ENCODE measurements at regions not wholly inside any gene's neighbourhood (a gene's known extent, or its start where the extent isn't known, plus 50 kb on each side); places are given as distances from the start of the nearest gene placed in this dataset.

DNA sequence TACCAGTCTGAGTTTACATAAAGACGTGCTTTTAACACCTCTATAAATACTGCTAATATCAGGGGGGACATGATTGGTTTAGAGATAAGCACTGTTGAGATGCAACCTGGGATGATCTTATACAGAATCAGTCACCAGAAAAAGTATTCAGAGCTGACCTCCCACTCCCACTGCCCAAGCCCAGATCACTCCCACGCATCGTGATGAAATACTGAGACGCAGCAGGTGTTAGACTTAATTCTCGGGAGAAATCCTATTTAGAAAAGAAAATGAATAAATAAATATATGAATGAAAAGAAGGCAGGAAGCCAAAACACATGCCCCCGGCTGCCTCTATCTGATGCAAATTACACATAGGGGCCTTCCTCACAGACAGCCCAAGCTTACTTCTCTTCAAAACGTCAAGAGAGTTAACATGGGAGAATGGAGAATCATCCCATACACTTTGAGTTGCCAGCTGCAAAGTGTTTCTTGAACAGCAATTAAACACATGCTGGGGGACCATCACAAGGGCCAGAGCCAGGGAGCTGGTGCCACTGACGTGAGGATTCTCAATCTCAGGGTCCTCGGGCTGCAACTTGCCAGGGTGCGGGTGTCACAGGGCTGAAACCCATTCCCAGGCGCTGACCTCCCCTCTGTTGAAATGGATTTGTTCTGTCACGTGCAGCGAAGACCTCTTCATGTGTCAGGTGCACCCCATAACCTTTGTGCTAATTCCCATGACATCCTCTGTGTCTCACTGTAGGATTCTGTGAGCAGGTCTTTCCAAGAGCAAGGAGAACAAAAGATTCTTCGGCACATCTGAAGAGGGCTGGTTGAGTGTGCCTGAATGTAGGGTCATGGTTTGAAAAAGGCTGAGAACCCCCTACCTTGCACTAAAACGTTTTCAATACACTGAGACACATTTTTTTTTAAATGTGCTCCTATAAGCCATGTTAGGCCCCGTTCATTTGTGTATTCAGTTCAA lies 764.2 kb upstream of the ARRDC4 start:
- TF ChIP-seq, protein P1, sequence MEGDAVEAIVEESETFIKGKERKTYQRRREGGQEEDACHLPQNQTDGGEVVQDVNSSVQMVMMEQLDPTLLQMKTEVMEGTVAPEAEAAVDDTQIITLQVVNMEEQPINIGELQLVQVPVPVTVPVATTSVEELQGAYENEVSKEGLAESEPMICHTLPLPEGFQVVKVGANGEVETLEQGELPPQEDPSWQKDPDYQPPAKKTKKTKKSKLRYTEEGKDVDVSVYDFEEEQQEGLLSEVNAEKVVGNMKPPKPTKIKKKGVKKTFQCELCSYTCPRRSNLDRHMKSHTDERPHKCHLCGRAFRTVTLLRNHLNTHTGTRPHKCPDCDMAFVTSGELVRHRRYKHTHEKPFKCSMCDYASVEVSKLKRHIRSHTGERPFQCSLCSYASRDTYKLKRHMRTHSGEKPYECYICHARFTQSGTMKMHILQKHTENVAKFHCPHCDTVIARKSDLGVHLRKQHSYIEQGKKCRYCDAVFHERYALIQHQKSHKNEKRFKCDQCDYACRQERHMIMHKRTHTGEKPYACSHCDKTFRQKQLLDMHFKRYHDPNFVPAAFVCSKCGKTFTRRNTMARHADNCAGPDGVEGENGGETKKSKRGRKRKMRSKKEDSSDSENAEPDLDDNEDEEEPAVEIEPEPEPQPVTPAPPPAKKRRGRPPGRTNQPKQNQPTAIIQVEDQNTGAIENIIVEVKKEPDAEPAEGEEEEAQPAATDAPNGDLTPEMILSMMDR (IDR thresholded peaks at IDR 0.05), result no peak
- TF ChIP-seq POLR2A (IDR thresholded peaks at IDR 0.05), result no peak

Measured in heart left ventricle (tissue), 13 donors.